ENCODE measurements at regions not wholly inside any gene's neighbourhood (a gene's known extent, or its start where the extent isn't known, plus 50 kb on each side); places are given as distances from the start of the nearest gene placed in this dataset.

- no peak overlapping the region for H2AFZ ChIP-seq (ENCODE audit: low read depth, low read length)
- no peaks in the 10 kb centered on the region for H4K20me1 ChIP-seq (replicated peaks; ENCODE audit: control insufficient read depth, insufficient read depth, low read length)
- FAIRE-seq (no peak), DNase-seq (ENCODE audit: extremely low read depth in 1 of 4, low spot score in 3 of 4) (no peak), ATAC-seq (no peak)
- H3K36me3 ChIP-seq (ENCODE audit: control insufficient read depth, insufficient read depth, low read length): no peaks in the 10 kb centered on the region
- ChIA-PET CTCF (ENCODE audit: low intra/inter-chr PET ratio) (no interaction called here), POLR2A (no interaction called here)
- H3K27me3 ChIP-seq (ENCODE audit: control insufficient read depth in 2 of 2, insufficient read depth in 2 of 2, low read length in 2 of 2): no peaks in the 10 kb centered on the region
- intact Hi-C loops (cut with micrococcal nuclease) (no loop called here), in situ Hi-C loops (cut with MboI) (no loop called here)
- H3K4me3 ChIP-seq: no peak overlapping the region
- no peaks in the 10 kb centered on the region for H3K79me2 ChIP-seq (ENCODE audit: control insufficient read depth, insufficient read depth, low read length)
- 0% methylated on average over 1 of the region's 1 CpG for WGBS (ENCODE audit: insufficient coverage, low coverage, missing lambda C conversion rate)
- H3K4me2 ChIP-seq (ENCODE audit: insufficient read depth, low read length): no peak overlapping the region
- H3K4me1 ChIP-seq (replicated peaks in 1 of 2; ENCODE audit: control insufficient read depth in 2 of 2, insufficient read depth in 2 of 2, low read length in 2 of 2): no peaks in the 10 kb centered on the region
- no peaks in the 10 kb centered on the region; the same call in 1 of the 2 replicates for H3K9me3 ChIP-seq (replicated peaks; ENCODE audit: control insufficient read depth, insufficient read depth, low read depth, low read length)
- TF ChIP-seq ATF3 (IDR thresholded peaks at IDR 0.05) (no peak), ATF3 (CRISPR knock-in tag; conservative IDR thresholded peaks at IDR 0.05) (no peak), PHB2 (IDR thresholded peaks at IDR 0.05; ENCODE audit: low read depth) (no peak), ETV1 (tag; conservative IDR thresholded peaks at IDR 0.05; ENCODE audit: low read depth) (no peak), MXI1 (IDR thresholded peaks at IDR 0.05; ENCODE audit: low read depth, low read length) (no peak)
- no peak overlapping the region for H3K27ac ChIP-seq (ENCODE audit: extremely low read depth, low read depth, low read length)
- no TSS peak for BruUV-seq (replicated peaks)
- no peak overlapping the region for H3K9ac ChIP-seq (ENCODE audit: insufficient read depth in 1 of 2, low read depth in 2 of 2, low read length in 2 of 2)
- no peaks in the 10 kb centered on the region for H3K9me1 ChIP-seq (ENCODE audit: control insufficient read depth, insufficient read depth, low read length)
These were observed 382.0 kb downstream of the NUF2 start for GRCh38 chr1:163703794-163704193.

- Histone ChIP-seq H3K4me3 (no peak overlapping the region), H3K27me3 (ENCODE audit: control insufficient read depth in 2 of 2, insufficient read depth in 2 of 2, low read length in 2 of 2) (no peaks in the 10 kb centered on the region), H3K27ac (ENCODE audit: extremely low read depth, low read depth, low read length) (no peak overlapping the region), H3K9me1 (ENCODE audit: control insufficient read depth, insufficient read depth, low read length) (no peaks in the 10 kb centered on the region), H3K9me3 (replicated peaks; ENCODE audit: control insufficient read depth, insufficient read depth, low read depth, low read length) (no peaks in the 10 kb centered on the region; the same call in 1 of the 2 replicates), H2AFZ (ENCODE audit: low read depth, low read length) (no peak overlapping the region), H3K9ac (ENCODE audit: insufficient read depth in 1 of 2, low read depth in 2 of 2, low read length in 2 of 2) (no peak overlapping the region), H4K20me1 (replicated peaks; ENCODE audit: control insufficient read depth, insufficient read depth, low read length) (no peaks in the 10 kb centered on the region), H3K79me2 (ENCODE audit: control insufficient read depth, insufficient read depth, low read length) (no peaks in the 10 kb centered on the region), H3K36me3 (ENCODE audit: control insufficient read depth, insufficient read depth, low read length) (no peaks in the 10 kb centered on the region), H3K4me2 (ENCODE audit: insufficient read depth, low read length) (no peak overlapping the region), H3K4me1 (replicated peaks in 1 of 2; ENCODE audit: control insufficient read depth in 2 of 2, insufficient read depth in 2 of 2, low read length in 2 of 2) (no peaks in the 10 kb centered on the region)
- intact Hi-C loops (cut with micrococcal nuclease) (no loop called here), in situ Hi-C loops (cut with MboI) (no loop called here)
- no peak for ATAC-seq
- POLR2A ChIA-PET: no interaction called here
- WGBS (ENCODE audit: insufficient coverage, low coverage, missing lambda C conversion rate): 0% methylated on average over 1 of the region's 1 CpG
- CTCF ChIA-PET (ENCODE audit: low intra/inter-chr PET ratio): no interaction called here
- no peak for FAIRE-seq
- BruUV-seq (replicated peaks): no TSS peak
- DNase-seq (ENCODE audit: extremely low read depth in 1 of 4, low spot score in 3 of 4): no peak
- TF ChIP-seq CEBPZ (IDR thresholded peaks at IDR 0.05; ENCODE audit: borderline replicate concordance, low read depth, low read length) (no peak), ZBTB17 (CRISPR knock-in tag; IDR thresholded peaks at IDR 0.05) (no peak), ZNF253 (CRISPR knock-in tag; conservative IDR thresholded peaks at IDR 0.05) (no peak), TBL1XR1 (IDR thresholded peaks at IDR 0.05; ENCODE audit: low read length in 2 of 2) (no peak), ZNF324 (CRISPR knock-in tag; IDR thresholded peaks at IDR 0.05) (no peak), CC2D1A (IDR thresholded peaks at IDR 0.05) (no peak), SAFB2 (IDR thresholded peaks at IDR 0.05; ENCODE audit: borderline replicate concordance, low read depth, low read length, severe bottlenecking) (no peak), MXD1 (CRISPR knock-in tag; IDR thresholded peaks at IDR 0.05; ENCODE audit: borderline replicate concordance, poor library complexity, severe bottlenecking) (no peak)
These were observed 385.2 kb downstream of the NUF2 start for GRCh38 chr1:163706915-163707314.

Data from K562 (cell line).